Neuronal stem cell (in vitro differentiated cells): ENCODE measurements at regions not wholly inside any gene's neighbourhood (a gene's known extent, or its start where the extent isn't known, plus 50 kb on each side); places are given as distances from the start of the nearest gene placed in this dataset.

Experiments used
- DNase-seq: peaks from one replicate; pipeline ENCODE4 v3.0.0-alpha.2; 2013; ENCODE audit warnings: low spot score
- H2AFZ ChIP-seq: one replicate; pipeline ENCODE4 v1.6.1; 2013; ENCODE audit warnings: mild to moderate bottlenecking, low read length, inconsistent platforms
- H2AK5ac ChIP-seq: 2 replicates; pipeline ENCODE4 v1.6.1; 2013; ENCODE audit warnings: low read depth, mild to moderate bottlenecking, inconsistent platforms, low read length, moderate library complexity, mixed read lengths
- H2BK120ac ChIP-seq: 2 replicates; pipeline ENCODE4 v1.6.1; 2013; ENCODE audit warnings: low read depth, mild to moderate bottlenecking, inconsistent platforms, low read length, moderate library complexity, mixed read lengths
- H2BK12ac ChIP-seq: one replicate; pipeline ENCODE4 v1.6.1; 2013; ENCODE audit warnings: low read length, inconsistent platforms
- H2BK15ac ChIP-seq: 2 replicates; pipeline ENCODE4 v1.6.1; 2013; ENCODE audit warnings: mild to moderate bottlenecking, low read length, inconsistent platforms, mixed read lengths
- H2BK5ac ChIP-seq: one replicate; pipeline ENCODE4 v1.6.1; 2013; ENCODE audit warnings: inconsistent platforms, mild to moderate bottlenecking, low read length, moderate library complexity
- H3K14ac ChIP-seq: one replicate; pipeline ENCODE4 v1.6.1; 2013; ENCODE audit warnings: low read length, inconsistent platforms
- H3K18ac ChIP-seq: 2 replicates; pipeline ENCODE4 v1.6.1; 2013; ENCODE audit warnings: low read length, inconsistent platforms
- H3K23ac ChIP-seq: 2 replicates; pipeline ENCODE4 v1.6.1; 2013; ENCODE audit warnings: low read depth, mild to moderate bottlenecking, mixed read lengths, low read length, inconsistent platforms; ENCODE audit not compliant: poor library complexity
- H3K27ac ChIP-seq: replicated peaks from 3 replicates; pipeline ENCODE4 v1.5.1; 2013; ENCODE audit warnings: low read length, inconsistent platforms
- H3K27me3 ChIP-seq, 3 experiments: 2 replicates each; pipeline ENCODE4 v1.6.1; 2013; ENCODE audit warnings: low read length in 3 of 3, mild to moderate bottlenecking in 2 of 3, inconsistent platforms in 1 of 3, low read depth in 1 of 3, mixed read lengths in 1 of 3, moderate library complexity in 1 of 3; ENCODE audit not compliant: control insufficient read depth in 3 of 3, insufficient read depth in 3 of 3
- H3K36me3 ChIP-seq, 2 donors: replicated peaks in 1 of 2; 2 replicates each; pipeline ENCODE4 v1.6.1; 2013; ENCODE audit warnings: low read length in 2 of 2; ENCODE audit not compliant: control insufficient read depth in 2 of 2, insufficient read depth in 2 of 2
- H3K4ac ChIP-seq: 2 replicates; pipeline ENCODE4 v1.6.1; 2013; ENCODE audit warnings: inconsistent platforms, mild to moderate bottlenecking, low read length, moderate library complexity
- H3K4me1 ChIP-seq, 2 donors: 1 replicate in 1 of 2; 2 replicates in 1 of 2; pipeline ENCODE4 v1.6.1; 2013; ENCODE audit warnings: low read length in 2 of 2, low read depth in 1 of 2; ENCODE audit not compliant: control insufficient read depth in 2 of 2, insufficient read depth in 1 of 2
- H3K4me2 ChIP-seq: one replicate; pipeline ENCODE4 v1.6.1; 2013; ENCODE audit warnings: mild to moderate bottlenecking, low read length, inconsistent platforms; ENCODE audit not compliant: insufficient read depth, poor library complexity, severe bottlenecking
- H3K4me3 ChIP-seq, 2 donors: 2 replicates each; pipeline ENCODE4 v1.5.1; 2013; ENCODE audit warnings: low read length in 2 of 2, mild to moderate bottlenecking in 2 of 2, inconsistent platforms in 1 of 2, moderate library complexity in 1 of 2
- H3K79me1 ChIP-seq: one replicate; pipeline ENCODE4 v1.6.1; 2013; ENCODE audit warnings: low read depth, mild to moderate bottlenecking, inconsistent platforms, low read length, moderate library complexity
- H3K9ac ChIP-seq: one replicate; pipeline ENCODE4 v1.6.1; 2013; ENCODE audit warnings: mild to moderate bottlenecking, low read depth, low read length, inconsistent platforms; ENCODE audit not compliant: poor library complexity
- H3K9me3 ChIP-seq, 2 donors: replicated peaks in 1 of 2; 2 replicates each; pipeline versions ENCODE3 to v1.6.1; 2013; ENCODE audit warnings: low read length in 2 of 2, mild to moderate bottlenecking in 2 of 2, inconsistent platforms in 1 of 2, low read depth in 1 of 2, mixed read lengths in 1 of 2, moderate library complexity in 1 of 2; ENCODE audit not compliant: control insufficient read depth in 2 of 2, insufficient read depth in 1 of 2
- H4K8ac ChIP-seq: one replicate; pipeline ENCODE4 v1.6.1; 2013; ENCODE audit warnings: low read depth, mild to moderate bottlenecking, inconsistent platforms, low read length, moderate library complexity
- H4K91ac ChIP-seq: one replicate; pipeline ENCODE4 v1.6.1; 2013; ENCODE audit warnings: low read length, low read depth, mild to moderate bottlenecking, inconsistent platforms; ENCODE audit not compliant: poor library complexity
- WGBS, 2 donors: extraction: QIAGEN DNeasy Blood & Tissue Kit; methylation state at CpG; one replicate each; pipeline ENCODE4 v1.1.7; 2013; ENCODE audit warnings: missing lambda C conversion rate in 2 of 2, mixed read lengths in 1 of 2; ENCODE audit not compliant: insufficient read length in 2 of 2, insufficient replicate concordance in 1 of 2; ENCODE audit errors: extremely low coverage in 2 of 2; 5-methylcytosine and 5-hydroxymethylcytosine counted together

- no CpG with 5 or more reads among the region's 2 CpGs for WGBS, 2 donors
- Histone ChIP-seq H4K91ac (no peak overlapping the region), H4K8ac (no peak overlapping the region), H2AK5ac (no peak overlapping the region), H3K36me3 (no peaks in the 10 kb centered on the region), H3K9ac (no peak overlapping the region), H2BK5ac (no peak overlapping the region), H2BK15ac (no peak overlapping the region), H3K4ac (no peak overlapping the region), H3K27me3 (no peaks in the 10 kb centered on the region), H3K4me2 (no peak overlapping the region), H2BK12ac (no peak overlapping the region), H2BK120ac (no peak overlapping the region), H3K14ac (no peak overlapping the region), H3K79me1 (no peaks in the 10 kb centered on the region), H3K9me3 (no peaks in the 10 kb centered on the region), H3K4me1 (peaks cover 0 to 3% of the 10 kb centered on the region in 2 donors), H2AFZ (no peak overlapping the region), H3K23ac (no peak overlapping the region), H3K4me3 (no peak overlapping the region), H3K18ac (no peak overlapping the region), H3K27ac (no peak overlapping the region)
- no peak for DNase-seq
Observed at GRCh38 chr11:109750964-109751363, 329.0 kb downstream of the C11orf87 start.

- Histone ChIP-seq H2AFZ (no peak overlapping the region), H3K36me3 (no peaks in the 10 kb centered on the region), H3K4me2 (no peak overlapping the region), H3K4me1 (peaks cover 0 to 3% of the 10 kb centered on the region in 2 donors), H3K79me1 (no peaks in the 10 kb centered on the region), H3K4me3 (no peak overlapping the region), H2BK120ac (no peak overlapping the region), H3K23ac (no peak overlapping the region), H3K14ac (no peak overlapping the region), H4K91ac (no peak overlapping the region), H3K27ac (no peak overlapping the region), H2BK5ac (no peak overlapping the region), H3K4ac (no peak overlapping the region), H2BK12ac (no peak overlapping the region), H3K18ac (no peak overlapping the region), H3K9me3 (no peaks in the 10 kb centered on the region), H4K8ac (no peak overlapping the region), H2AK5ac (no peak overlapping the region), H2BK15ac (no peak overlapping the region), H3K9ac (no peak overlapping the region), H3K27me3 (no peaks in the 10 kb centered on the region)
- no peak for DNase-seq
- no CpG with 5 or more reads among the region's 5 CpGs for WGBS, 2 donors
Observed at GRCh38 chr11:109752212-109752825, 330.3 kb downstream of the C11orf87 start.

GRCh38 chr11:109756521-109756920, 334.5 kb downstream of the C11orf87 start:
- H3K4me3 ChIP-seq = no peak overlapping the region
- WGBS, 2 donors = no CpG with 5 or more reads among the region's 1 CpG
- DNase-seq = no peak
- no peak overlapping the region for H2AK5ac ChIP-seq
- H3K27ac ChIP-seq = no peak overlapping the region
- peaks cover 0 to under 1% of the 10 kb centered on the region in 2 donors for H3K4me1 ChIP-seq
- H3K4me2 ChIP-seq = no peak overlapping the region
- H2BK120ac ChIP-seq = no peak overlapping the region
- H3K27me3 ChIP-seq = no peaks in the 10 kb centered on the region
- no peak overlapping the region for H3K14ac ChIP-seq
- no peak overlapping the region for H4K8ac ChIP-seq
- H3K4ac ChIP-seq = no peak overlapping the region
- no peak overlapping the region for H2BK15ac ChIP-seq
- H2BK12ac ChIP-seq = no peak overlapping the region
- no peak overlapping the region for H2BK5ac ChIP-seq
- no peaks in the 10 kb centered on the region for H3K79me1 ChIP-seq
- no peaks in the 10 kb centered on the region for H3K36me3 ChIP-seq
- no peak overlapping the region for H3K18ac ChIP-seq
- no peak overlapping the region for H4K91ac ChIP-seq
- H3K9ac ChIP-seq = no peak overlapping the region
- H2AFZ ChIP-seq = no peak overlapping the region
- H3K23ac ChIP-seq = no peak overlapping the region
- no peaks in the 10 kb centered on the region for H3K9me3 ChIP-seq

GRCh38 chr11:109756951-109757350, 335.0 kb downstream of the C11orf87 start:
- Histone ChIP-seq H3K4me3 (no peak overlapping the region), H2AK5ac (no peak overlapping the region), H3K9me3 (no peaks in the 10 kb centered on the region), H4K8ac (no peak overlapping the region), H3K14ac (no peak overlapping the region), H3K18ac (no peak overlapping the region), H2BK5ac (no peak overlapping the region), H2AFZ (no peak overlapping the region), H3K4ac (no peak overlapping the region), H2BK12ac (no peak overlapping the region), H3K4me2 (no peak overlapping the region), H3K27me3 (no peaks in the 10 kb centered on the region), H2BK15ac (no peak overlapping the region), H3K23ac (no peak overlapping the region), H2BK120ac (no peak overlapping the region), H3K27ac (no peak overlapping the region), H3K4me1 (no peaks in the 10 kb centered on the region), H3K9ac (no peak overlapping the region), H3K79me1 (no peaks in the 10 kb centered on the region), H4K91ac (no peak overlapping the region), H3K36me3 (no peaks in the 10 kb centered on the region)
- no peak for DNase-seq
- no CpG with 5 or more reads among the region's 3 CpGs for WGBS, 2 donors
